ENCODE measurements at regions not wholly inside any gene's neighbourhood (a gene's known extent, or its start where the extent isn't known, plus 50 kb on each side); places are given as distances from the start of the nearest gene placed in this dataset.
"Not testable (repeated sequence)": the region's sequence is repeated elsewhere in the genome, so short reads cannot be mapped to it uniquely, and the experiment has no call there.

DNA sequence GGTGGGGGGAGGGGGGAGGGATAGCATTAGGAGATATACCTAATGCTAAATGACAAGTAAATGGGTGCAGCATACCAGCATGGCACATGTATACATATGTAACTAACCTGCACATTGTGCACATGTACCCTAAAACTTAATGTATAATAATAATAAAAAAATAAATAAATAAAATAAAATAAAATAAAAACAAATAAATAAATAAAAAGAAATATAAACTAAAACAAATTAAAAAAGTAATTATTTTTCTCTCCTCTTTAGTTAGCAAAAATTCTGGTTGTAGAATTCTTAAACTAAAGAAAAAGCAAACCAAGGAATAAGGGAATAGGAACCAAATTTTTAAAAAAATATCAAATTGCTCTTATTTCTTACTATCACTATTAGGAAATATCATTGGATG, 267.3 kb downstream of the CCER1 start:
- TF ChIP-seq, protein P1, sequence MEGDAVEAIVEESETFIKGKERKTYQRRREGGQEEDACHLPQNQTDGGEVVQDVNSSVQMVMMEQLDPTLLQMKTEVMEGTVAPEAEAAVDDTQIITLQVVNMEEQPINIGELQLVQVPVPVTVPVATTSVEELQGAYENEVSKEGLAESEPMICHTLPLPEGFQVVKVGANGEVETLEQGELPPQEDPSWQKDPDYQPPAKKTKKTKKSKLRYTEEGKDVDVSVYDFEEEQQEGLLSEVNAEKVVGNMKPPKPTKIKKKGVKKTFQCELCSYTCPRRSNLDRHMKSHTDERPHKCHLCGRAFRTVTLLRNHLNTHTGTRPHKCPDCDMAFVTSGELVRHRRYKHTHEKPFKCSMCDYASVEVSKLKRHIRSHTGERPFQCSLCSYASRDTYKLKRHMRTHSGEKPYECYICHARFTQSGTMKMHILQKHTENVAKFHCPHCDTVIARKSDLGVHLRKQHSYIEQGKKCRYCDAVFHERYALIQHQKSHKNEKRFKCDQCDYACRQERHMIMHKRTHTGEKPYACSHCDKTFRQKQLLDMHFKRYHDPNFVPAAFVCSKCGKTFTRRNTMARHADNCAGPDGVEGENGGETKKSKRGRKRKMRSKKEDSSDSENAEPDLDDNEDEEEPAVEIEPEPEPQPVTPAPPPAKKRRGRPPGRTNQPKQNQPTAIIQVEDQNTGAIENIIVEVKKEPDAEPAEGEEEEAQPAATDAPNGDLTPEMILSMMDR (IDR thresholded peaks at IDR 0.05; ENCODE audit: borderline replicate concordance, extremely low read depth, low read length, poor library complexity, severe bottlenecking), result not testable (repeated sequence)
- TF ChIP-seq EZH2 (IDR thresholded peaks at IDR 0.05; ENCODE audit: borderline replicate concordance, low read depth, low read length, severe bottlenecking), result not testable (repeated sequence)
